GM23338 (cell line): ENCODE measurements at regions not wholly inside any gene's neighbourhood (a gene's known extent, or its start where the extent isn't known, plus 50 kb on each side); places are given as distances from the start of the nearest gene placed in this dataset.

Experiments used
- ATAC-seq: fragments of 200-7000 bp; cut with Tn5 transposase; 3 replicates; pipeline ENCODE4 v1.9.1; 2020
- DNase-seq: peaks from one replicate; pipeline ENCODE4 v3.0.0-alpha.2; 2015; ENCODE audit warnings: low spot score
- H2AFZ ChIP-seq: fragments of 200-600 bp; sonication (generic); 2 replicates; pipeline ENCODE4 v1.8.0; 2016; ENCODE audit warnings: antibody characterized with exemption, mild to moderate bottlenecking, moderate library complexity
- H3F3A ChIP-seq: fragments of 200-600 bp; sonication (generic); replicated peaks from 2 replicates; pipeline ENCODE4 v1.8.0; 2017; ENCODE audit warnings: antibody characterized with exemption, mixed run types, low read depth
- H3K27ac ChIP-seq: fragments of 200-600 bp; sonication (generic); 2 replicates; pipeline ENCODE4 v1.6.1; 2016; ENCODE audit warnings: low read depth
- H3K27me3 ChIP-seq: fragments of 200-600 bp; sonication (generic); 2 replicates; pipeline ENCODE4 v1.8.0; 2016; ENCODE audit warnings: mild to moderate bottlenecking, mixed run types, moderate library complexity; ENCODE audit not compliant: insufficient read depth
- H3K36me3 ChIP-seq: fragments of 200-600 bp; sonication (generic); 2 replicates; pipeline ENCODE4 v1.8.0; 2016; ENCODE audit warnings: mild to moderate bottlenecking; ENCODE audit not compliant: insufficient read depth
- H3K4me1 ChIP-seq: fragments of 200-600 bp; sonication (generic); 2 replicates; pipeline ENCODE4 v1.8.0; 2016; ENCODE audit warnings: mild to moderate bottlenecking, moderate library complexity; ENCODE audit not compliant: insufficient read depth
- H3K4me2 ChIP-seq: fragments of 200-600 bp; sonication (generic); 2 replicates; pipeline ENCODE4 v1.7.1; 2017; ENCODE audit warnings: mixed run types
- H3K4me3 ChIP-seq: fragments of 200-600 bp; sonication (generic); 2 replicates; pipeline ENCODE4 v1.6.1; 2016; ENCODE audit warnings: mixed run types
- H3K79me2 ChIP-seq: fragments of 200-600 bp; sonication (generic); replicated peaks from 2 replicates; pipeline ENCODE4 v1.8.0; 2017; ENCODE audit warnings: mild to moderate bottlenecking; ENCODE audit not compliant: insufficient read depth
- H3K9me2 ChIP-seq: fragments of 200-600 bp; sonication (generic); 2 replicates; pipeline ENCODE4 v1.8.0; 2017; ENCODE audit not compliant: insufficient read depth
- H4K20me1 ChIP-seq: fragments of 200-600 bp; sonication (generic); replicated peaks from 2 replicates; pipeline ENCODE4 v1.8.0; 2017; ENCODE audit warnings: mild to moderate bottlenecking; ENCODE audit not compliant: insufficient read depth
- H3K27ac Mint-ChIP-seq: 2 replicates; pipeline ENCODE4 v1.8.0; 2020; ENCODE audit warnings: inconsistent platforms, mild to moderate bottlenecking, moderate library complexity, mixed read lengths
- H3K27me3 Mint-ChIP-seq: 3 replicates; pipeline ENCODE4 v1.8.0; 2022; ENCODE audit warnings: low read depth, mild to moderate bottlenecking, moderate library complexity, mixed read lengths, inconsistent platforms; ENCODE audit not compliant: insufficient read depth, poor library complexity
- H3K36me3 Mint-ChIP-seq: 3 replicates; pipeline ENCODE4 v1.8.0; 2021; ENCODE audit warnings: low read depth, mild to moderate bottlenecking, inconsistent platforms, moderate library complexity, mixed read lengths
- H3K4me1 Mint-ChIP-seq: 3 replicates; pipeline ENCODE4 v1.8.0; 2020; ENCODE audit warnings: mild to moderate bottlenecking, inconsistent platforms, mixed read lengths
- H3K4me3 Mint-ChIP-seq: 3 replicates; pipeline ENCODE4 v1.8.0; 2021; ENCODE audit warnings: moderate library complexity, mild to moderate bottlenecking, inconsistent platforms, mixed read lengths
- H3K9me3 Mint-ChIP-seq: 3 replicates; pipeline ENCODE4 v1.8.0; 2020; ENCODE audit warnings: moderate library complexity, mild to moderate bottlenecking, inconsistent platforms, mixed read lengths
- CREB1 ChIP-seq: fragments of 250-450 bp; sonication (Bioruptor Pico); IDR thresholded peaks from 2 replicates; pipeline ENCODE4 v1.5.0; 2020; ENCODE audit warnings: low read depth, mild to moderate bottlenecking, moderate library complexity
- EZH2 ChIP-seq: fragments of 200-600 bp; sonication (generic); IDR thresholded peaks from one replicate; pipeline ENCODE4 v1.8.0; 2017; ENCODE audit warnings: antibody characterized with exemption, mild to moderate bottlenecking, low read depth; ENCODE audit not compliant: unreplicated experiment
- EZH2phosphoT487 ChIP-seq: fragments of 200-600 bp; sonication (generic); IDR thresholded peaks from one replicate; pipeline ENCODE4 v1.8.1; 2018; ENCODE audit warnings: antibody characterized with exemption; ENCODE audit not compliant: unreplicated experiment
- JUNB ChIP-seq: IDR thresholded peaks from one replicate; pipeline ENCODE4 v1.6.1; 2016; ENCODE audit warnings: antibody characterized with exemption; ENCODE audit not compliant: unreplicated experiment
- NANOG ChIP-seq: IDR thresholded peaks from 2 replicates; pipeline ENCODE4 v1.6.1; 2016; ENCODE audit warnings: antibody characterized with exemption, borderline replicate concordance
- POLR2AphosphoS5 ChIP-seq: IDR thresholded peaks from 2 replicates; pipeline ENCODE4 v1.6.1; 2016; ENCODE audit warnings: antibody characterized with exemption, low read depth
- STAT1 ChIP-seq: IDR thresholded peaks from one replicate; pipeline ENCODE4 v1.6.1; 2016; ENCODE audit warnings: antibody characterized with exemption; ENCODE audit not compliant: unreplicated experiment
- ZNF114 ChIP-seq: fragments of 250-450 bp; sonication (Bioruptor Pico); IDR thresholded peaks from 2 replicates; pipeline ENCODE4 v1.5.0; 2020; ENCODE audit warnings: mild to moderate bottlenecking, moderate library complexity
- ZNF331 ChIP-seq: fragments of 250-450 bp; sonication (Bioruptor Pico); IDR thresholded peaks from 2 replicates; pipeline ENCODE4 v1.5.0; 2020; ENCODE audit warnings: low read depth, mild to moderate bottlenecking, moderate library complexity
- TF ChIP-seq, protein P1 (sequence below): fragments of 250-450 bp; sonication (Bioruptor Pico); IDR thresholded peaks from 2 replicates; pipeline ENCODE4 v1.5.0; 2020; ENCODE audit warnings: mild to moderate bottlenecking, moderate library complexity
- TF ChIP-seq, protein P2 (sequence below): IDR thresholded peaks from 2 replicates; pipeline ENCODE4 v1.6.1; 2016; ENCODE audit warnings: antibody characterized with exemption
- TF ChIP-seq, protein P3 (sequence below): IDR thresholded peaks from one replicate; pipeline ENCODE4 v1.6.1; 2018; ENCODE audit warnings: antibody characterized with exemption; ENCODE audit not compliant: unreplicated experiment
- TF ChIP-seq, protein P4 (sequence below), 2 experiments: fragments of 200-600 bp in 1 of 2; sonication (generic) in 1 of 2; conservative IDR thresholded peaks; 2 replicates each; pipeline versions ENCODE4 v1.5.1 to v1.6.1; 2016 to 2017; ENCODE audit warnings: antibody characterized with exemption in 2 of 2, low read depth in 2 of 2, mild to moderate bottlenecking in 2 of 2, moderate library complexity in 1 of 2

DNA sequence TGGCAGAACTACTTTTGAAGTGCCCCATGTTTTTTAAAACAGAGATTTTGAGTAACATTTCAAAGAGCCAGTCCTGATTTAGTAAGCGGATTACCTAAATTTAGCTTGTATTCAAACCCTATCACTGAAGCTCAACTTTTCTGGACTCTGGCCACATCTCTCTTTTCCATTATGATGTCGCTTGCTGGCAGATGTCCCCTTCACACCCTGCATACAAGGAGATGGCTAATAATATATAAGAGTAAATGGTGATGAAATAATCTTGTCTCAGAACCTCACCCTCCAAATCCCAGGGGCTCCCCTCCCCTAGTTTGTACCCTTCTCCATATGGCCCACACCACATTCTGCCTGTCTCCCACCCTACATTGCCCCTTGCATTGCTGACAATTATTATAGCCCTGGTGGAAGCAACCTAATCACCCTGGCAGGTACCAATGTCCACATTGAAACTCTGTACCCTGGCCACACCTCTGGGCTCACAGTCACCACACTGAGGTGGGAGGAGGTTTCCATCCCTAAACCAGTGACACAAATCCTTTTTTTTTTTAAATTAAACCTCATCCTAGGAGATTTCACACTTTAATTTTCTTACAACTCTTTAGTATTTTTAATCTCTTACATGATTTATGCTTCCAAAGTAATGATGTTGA lies 106.0 kb upstream of the SYT6 start:
- H3K9me2 ChIP-seq: peaks cover 3% of the 10 kb centered on the region

More for the DNA sequence above, 106.0 kb upstream of the SYT6 start:
- TF ChIP-seq ZNF331 (CRISPR knock-in tag) (no peak), STAT1 (no peak), EZH2phosphoT487 (no peak), POLR2AphosphoS5 (no peak), ZNF114 (CRISPR knock-in tag) (no peak), CREB1 (CRISPR knock-in tag) (no peak), NANOG (no peak), EZH2 (no peak), JUNB (no peak)
- TF ChIP-seq, protein P1, sequence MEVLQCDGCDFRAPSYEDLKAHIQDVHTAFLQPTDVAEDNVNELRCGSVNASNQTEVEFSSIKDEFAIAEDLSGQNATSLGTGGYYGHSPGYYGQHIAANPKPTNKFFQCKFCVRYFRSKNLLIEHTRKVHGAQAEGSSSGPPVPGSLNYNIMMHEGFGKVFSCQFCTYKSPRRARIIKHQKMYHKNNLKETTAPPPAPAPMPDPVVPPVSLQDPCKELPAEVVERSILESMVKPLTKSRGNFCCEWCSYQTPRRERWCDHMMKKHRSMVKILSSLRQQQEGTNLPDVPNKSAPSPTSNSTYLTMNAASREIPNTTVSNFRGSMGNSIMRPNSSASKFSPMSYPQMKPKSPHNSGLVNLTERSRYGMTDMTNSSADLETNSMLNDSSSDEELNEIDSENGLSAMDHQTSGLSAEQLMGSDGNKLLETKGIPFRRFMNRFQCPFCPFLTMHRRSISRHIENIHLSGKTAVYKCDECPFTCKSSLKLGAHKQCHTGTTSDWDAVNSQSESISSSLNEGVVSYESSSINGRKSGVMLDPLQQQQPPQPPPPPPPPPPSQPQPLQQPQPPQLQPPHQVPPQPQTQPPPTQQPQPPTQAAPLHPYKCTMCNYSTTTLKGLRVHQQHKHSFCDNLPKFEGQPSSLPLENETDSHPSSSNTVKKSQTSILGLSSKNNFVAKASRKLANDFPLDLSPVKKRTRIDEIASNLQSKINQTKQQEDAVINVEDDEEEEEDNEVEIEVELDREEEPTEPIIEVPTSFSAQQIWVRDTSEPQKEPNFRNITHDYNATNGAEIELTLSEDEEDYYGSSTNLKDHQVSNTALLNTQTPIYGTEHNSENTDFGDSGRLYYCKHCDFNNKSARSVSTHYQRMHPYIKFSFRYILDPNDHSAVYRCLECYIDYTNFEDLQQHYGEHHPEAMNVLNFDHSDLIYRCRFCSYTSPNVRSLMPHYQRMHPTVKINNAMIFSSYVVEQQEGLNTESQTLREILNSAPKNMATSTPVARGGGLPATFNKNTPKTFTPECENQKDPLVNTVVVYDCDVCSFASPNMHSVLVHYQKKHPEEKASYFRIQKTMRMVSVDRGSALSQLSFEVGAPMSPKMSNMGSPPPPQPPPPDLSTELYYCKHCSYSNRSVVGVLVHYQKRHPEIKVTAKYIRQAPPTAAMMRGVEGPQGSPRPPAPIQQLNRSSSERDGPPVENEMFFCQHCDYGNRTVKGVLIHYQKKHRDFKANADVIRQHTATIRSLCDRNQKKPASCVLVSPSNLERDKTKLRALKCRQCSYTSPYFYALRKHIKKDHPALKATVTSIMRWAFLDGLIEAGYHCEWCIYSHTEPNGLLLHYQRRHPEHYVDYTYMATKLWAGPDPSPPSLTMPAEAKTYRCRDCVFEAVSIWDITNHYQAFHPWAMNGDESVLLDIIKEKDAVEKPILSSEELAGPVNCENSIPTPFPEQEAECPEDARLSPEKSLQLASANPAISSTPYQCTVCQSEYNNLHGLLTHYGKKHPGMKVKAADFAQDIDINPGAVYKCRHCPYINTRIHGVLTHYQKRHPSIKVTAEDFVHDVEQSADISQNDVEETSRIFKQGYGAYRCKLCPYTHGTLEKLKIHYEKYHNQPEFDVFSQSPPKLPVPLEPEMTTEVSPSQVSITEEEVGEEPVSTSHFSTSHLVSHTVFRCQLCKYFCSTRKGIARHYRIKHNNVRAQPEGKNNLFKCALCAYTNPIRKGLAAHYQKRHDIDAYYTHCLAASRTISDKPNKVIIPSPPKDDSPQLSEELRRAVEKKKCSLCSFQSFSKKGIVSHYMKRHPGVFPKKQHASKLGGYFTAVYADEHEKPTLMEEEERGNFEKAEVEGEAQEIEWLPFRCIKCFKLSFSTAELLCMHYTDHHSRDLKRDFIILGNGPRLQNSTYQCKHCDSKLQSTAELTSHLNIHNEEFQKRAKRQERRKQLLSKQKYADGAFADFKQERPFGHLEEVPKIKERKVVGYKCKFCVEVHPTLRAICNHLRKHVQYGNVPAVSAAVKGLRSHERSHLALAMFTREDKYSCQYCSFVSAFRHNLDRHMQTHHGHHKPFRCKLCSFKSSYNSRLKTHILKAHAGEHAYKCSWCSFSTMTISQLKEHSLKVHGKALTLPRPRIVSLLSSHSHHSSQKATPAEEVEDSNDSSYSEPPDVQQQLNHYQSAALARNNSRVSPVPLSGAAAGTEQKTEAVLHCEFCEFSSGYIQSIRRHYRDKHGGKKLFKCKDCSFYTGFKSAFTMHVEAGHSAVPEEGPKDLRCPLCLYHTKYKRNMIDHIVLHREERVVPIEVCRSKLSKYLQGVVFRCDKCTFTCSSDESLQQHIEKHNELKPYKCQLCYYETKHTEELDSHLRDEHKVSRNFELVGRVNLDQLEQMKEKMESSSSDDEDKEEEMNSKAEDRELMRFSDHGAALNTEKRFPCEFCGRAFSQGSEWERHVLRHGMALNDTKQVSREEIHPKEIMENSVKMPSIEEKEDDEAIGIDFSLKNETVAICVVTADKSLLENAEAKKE (CRISPR knock-in tag): no peak
- TF ChIP-seq, protein P2, sequence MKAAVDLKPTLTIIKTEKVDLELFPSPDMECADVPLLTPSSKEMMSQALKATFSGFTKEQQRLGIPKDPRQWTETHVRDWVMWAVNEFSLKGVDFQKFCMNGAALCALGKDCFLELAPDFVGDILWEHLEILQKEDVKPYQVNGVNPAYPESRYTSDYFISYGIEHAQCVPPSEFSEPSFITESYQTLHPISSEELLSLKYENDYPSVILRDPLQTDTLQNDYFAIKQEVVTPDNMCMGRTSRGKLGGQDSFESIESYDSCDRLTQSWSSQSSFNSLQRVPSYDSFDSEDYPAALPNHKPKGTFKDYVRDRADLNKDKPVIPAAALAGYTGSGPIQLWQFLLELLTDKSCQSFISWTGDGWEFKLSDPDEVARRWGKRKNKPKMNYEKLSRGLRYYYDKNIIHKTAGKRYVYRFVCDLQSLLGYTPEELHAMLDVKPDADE: no peak
- TF ChIP-seq, protein P3, sequence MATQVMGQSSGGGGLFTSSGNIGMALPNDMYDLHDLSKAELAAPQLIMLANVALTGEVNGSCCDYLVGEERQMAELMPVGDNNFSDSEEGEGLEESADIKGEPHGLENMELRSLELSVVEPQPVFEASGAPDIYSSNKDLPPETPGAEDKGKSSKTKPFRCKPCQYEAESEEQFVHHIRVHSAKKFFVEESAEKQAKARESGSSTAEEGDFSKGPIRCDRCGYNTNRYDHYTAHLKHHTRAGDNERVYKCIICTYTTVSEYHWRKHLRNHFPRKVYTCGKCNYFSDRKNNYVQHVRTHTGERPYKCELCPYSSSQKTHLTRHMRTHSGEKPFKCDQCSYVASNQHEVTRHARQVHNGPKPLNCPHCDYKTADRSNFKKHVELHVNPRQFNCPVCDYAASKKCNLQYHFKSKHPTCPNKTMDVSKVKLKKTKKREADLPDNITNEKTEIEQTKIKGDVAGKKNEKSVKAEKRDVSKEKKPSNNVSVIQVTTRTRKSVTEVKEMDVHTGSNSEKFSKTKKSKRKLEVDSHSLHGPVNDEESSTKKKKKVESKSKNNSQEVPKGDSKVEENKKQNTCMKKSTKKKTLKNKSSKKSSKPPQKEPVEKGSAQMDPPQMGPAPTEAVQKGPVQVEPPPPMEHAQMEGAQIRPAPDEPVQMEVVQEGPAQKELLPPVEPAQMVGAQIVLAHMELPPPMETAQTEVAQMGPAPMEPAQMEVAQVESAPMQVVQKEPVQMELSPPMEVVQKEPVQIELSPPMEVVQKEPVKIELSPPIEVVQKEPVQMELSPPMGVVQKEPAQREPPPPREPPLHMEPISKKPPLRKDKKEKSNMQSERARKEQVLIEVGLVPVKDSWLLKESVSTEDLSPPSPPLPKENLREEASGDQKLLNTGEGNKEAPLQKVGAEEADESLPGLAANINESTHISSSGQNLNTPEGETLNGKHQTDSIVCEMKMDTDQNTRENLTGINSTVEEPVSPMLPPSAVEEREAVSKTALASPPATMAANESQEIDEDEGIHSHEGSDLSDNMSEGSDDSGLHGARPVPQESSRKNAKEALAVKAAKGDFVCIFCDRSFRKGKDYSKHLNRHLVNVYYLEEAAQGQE: no peak
- TF ChIP-seq, protein P4, sequence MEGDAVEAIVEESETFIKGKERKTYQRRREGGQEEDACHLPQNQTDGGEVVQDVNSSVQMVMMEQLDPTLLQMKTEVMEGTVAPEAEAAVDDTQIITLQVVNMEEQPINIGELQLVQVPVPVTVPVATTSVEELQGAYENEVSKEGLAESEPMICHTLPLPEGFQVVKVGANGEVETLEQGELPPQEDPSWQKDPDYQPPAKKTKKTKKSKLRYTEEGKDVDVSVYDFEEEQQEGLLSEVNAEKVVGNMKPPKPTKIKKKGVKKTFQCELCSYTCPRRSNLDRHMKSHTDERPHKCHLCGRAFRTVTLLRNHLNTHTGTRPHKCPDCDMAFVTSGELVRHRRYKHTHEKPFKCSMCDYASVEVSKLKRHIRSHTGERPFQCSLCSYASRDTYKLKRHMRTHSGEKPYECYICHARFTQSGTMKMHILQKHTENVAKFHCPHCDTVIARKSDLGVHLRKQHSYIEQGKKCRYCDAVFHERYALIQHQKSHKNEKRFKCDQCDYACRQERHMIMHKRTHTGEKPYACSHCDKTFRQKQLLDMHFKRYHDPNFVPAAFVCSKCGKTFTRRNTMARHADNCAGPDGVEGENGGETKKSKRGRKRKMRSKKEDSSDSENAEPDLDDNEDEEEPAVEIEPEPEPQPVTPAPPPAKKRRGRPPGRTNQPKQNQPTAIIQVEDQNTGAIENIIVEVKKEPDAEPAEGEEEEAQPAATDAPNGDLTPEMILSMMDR (conservative IDR thresholded peaks at IDR 0.05; ENCODE audit: low read depth in 2 of 2): no peak
- Histone ChIP-seq H4K20me1 (no peaks in the 10 kb centered on the region), H3K36me3 (no peaks in the 10 kb centered on the region), H3K27ac (no peak overlapping the region), H3K4me2 (no peak overlapping the region), H3K79me2 (no peaks in the 10 kb centered on the region), H3K4me3 (no peak overlapping the region), H3K27me3 (0 out of 2 replicates have a peak, but pooled peaks cover 5% of the 10 kb centered on the region), H3F3A (no peaks in the 10 kb centered on the region), H2AFZ (no peak overlapping the region), H3K4me1 (no peaks in the 10 kb centered on the region)
- Mint-ChIP-seq H3K36me3 (no peaks in the 10 kb centered on the region), H3K27ac (no peak overlapping the region), H3K9me3 (peaks cover under 1% of the 10 kb centered on the region; the same call in 1 of the 3 replicates), H3K4me1 (no peaks in the 10 kb centered on the region), H3K27me3 (peaks cover 3% of the 10 kb centered on the region), H3K4me3 (no peak overlapping the region)
- no peak for ATAC-seq
- DNase-seq: no peak
